ENCODE measurements at regions not wholly inside any gene's neighbourhood (a gene's known extent, or its start where the extent isn't known, plus 50 kb on each side); places are given as distances from the start of the nearest gene placed in this dataset.

GRCh38 chr2:19675856-19676460 lies 225.8 kb downstream of the TTC32 start:
- Histone ChIP-seq H4K20me1 (ENCODE audit: control insufficient read depth, insufficient read depth, low read depth, low read length) (no peaks in the 10 kb centered on the region), H3K27me3 (ENCODE audit: control insufficient read depth, low read length) (no peaks in the 10 kb centered on the region), H3K4me2 (ENCODE audit: low read length) (no peak overlapping the region), H3K9me3 (ENCODE audit: control insufficient read depth, insufficient read depth, low read length) (no peaks in the 10 kb centered on the region), H3F3A (ENCODE audit: control insufficient read depth, insufficient read depth) (no peaks in the 10 kb centered on the region), H3K27ac (ENCODE audit: low read depth, low read length) (no peak overlapping the region), H3K36me3 (ENCODE audit: control insufficient read depth, low read length) (no peaks in the 10 kb centered on the region), H3K4me3 (ENCODE audit: low read length) (no peak overlapping the region), H3K9me2 (replicated peaks; ENCODE audit: control insufficient read depth, low read length) (no peaks in the 10 kb centered on the region), H3K4me1 (ENCODE audit: control insufficient read depth, low read length) (no peaks in the 10 kb centered on the region), H3K79me2 (ENCODE audit: control insufficient read depth, low read length) (no peaks in the 10 kb centered on the region)
- TF ChIP-seq EZH2phosphoT487 (IDR thresholded peaks at IDR 0.05; ENCODE audit: borderline replicate concordance, low read length) (no peak), CTCF (IDR thresholded peaks at IDR 0.05; ENCODE audit: low read depth, low read length, poor library complexity, severe bottlenecking) (no peak)

- Histone ChIP-seq H3K9me3 (ENCODE audit: control insufficient read depth, insufficient read depth, low read length) (no peaks in the 10 kb centered on the region), H3K9me2 (replicated peaks; ENCODE audit: control insufficient read depth, low read length) (no peaks in the 10 kb centered on the region), H3K4me1 (ENCODE audit: control insufficient read depth, low read length) (no peaks in the 10 kb centered on the region), H3K4me2 (ENCODE audit: low read length) (no peak overlapping the region), H3F3A (ENCODE audit: control insufficient read depth, insufficient read depth) (no peaks in the 10 kb centered on the region), H3K79me2 (ENCODE audit: control insufficient read depth, low read length) (no peaks in the 10 kb centered on the region), H4K20me1 (ENCODE audit: control insufficient read depth, insufficient read depth, low read depth, low read length) (no peaks in the 10 kb centered on the region), H3K36me3 (ENCODE audit: control insufficient read depth, low read length) (no peaks in the 10 kb centered on the region), H3K4me3 (ENCODE audit: low read length) (no peak overlapping the region), H3K27me3 (ENCODE audit: control insufficient read depth, low read length) (no peaks in the 10 kb centered on the region), H3K27ac (ENCODE audit: low read depth, low read length) (no peak overlapping the region)
- TF ChIP-seq EZH2phosphoT487 (IDR thresholded peaks at IDR 0.05; ENCODE audit: borderline replicate concordance, low read length) (no peak), CTCF (IDR thresholded peaks at IDR 0.05; ENCODE audit: low read depth, low read length, poor library complexity, severe bottlenecking) (no peak)
Measured at GRCh38 chr2:19675003-19675629, 226.7 kb downstream of the TTC32 start.

- no peak for TF ChIP-seq CTCF (IDR thresholded peaks at IDR 0.05; ENCODE audit: low read depth, low read length, poor library complexity, severe bottlenecking)
- H3K4me2 ChIP-seq (ENCODE audit: low read length): no peak overlapping the region
- H3K36me3 ChIP-seq (ENCODE audit: control insufficient read depth, low read length): no peaks in the 10 kb centered on the region
- no peaks in the 10 kb centered on the region for H4K20me1 ChIP-seq (ENCODE audit: control insufficient read depth, insufficient read depth, low read depth, low read length)
- H3K9me2 ChIP-seq (replicated peaks; ENCODE audit: control insufficient read depth, low read length): no peaks in the 10 kb centered on the region
- no peak overlapping the region for H3K4me3 ChIP-seq (ENCODE audit: low read length)
- H3K27me3 ChIP-seq (ENCODE audit: control insufficient read depth, low read length): no peaks in the 10 kb centered on the region
- no peaks in the 10 kb centered on the region for H3K9me3 ChIP-seq (ENCODE audit: control insufficient read depth, insufficient read depth, low read length)
- H3K79me2 ChIP-seq (ENCODE audit: control insufficient read depth, low read length): no peaks in the 10 kb centered on the region
- H3F3A ChIP-seq (ENCODE audit: control insufficient read depth, insufficient read depth): no peaks in the 10 kb centered on the region
- H3K4me1 ChIP-seq (ENCODE audit: control insufficient read depth, low read length): no peaks in the 10 kb centered on the region
- H3K27ac ChIP-seq (ENCODE audit: low read depth, low read length): no peak overlapping the region
Measured at GRCh38 chr2:19674051-19675002, 227.5 kb downstream of the TTC32 start.

Measured in DOHH2 (cell line).